Keratinocyte (primary cell): ENCODE measurements at regions not wholly inside any gene's neighbourhood (a gene's known extent, or its start where the extent isn't known, plus 50 kb on each side); places are given as distances from the start of the nearest gene placed in this dataset.

Experiments
- DNase-seq: peaks from one replicate; pipeline ENCODE4 v3.0.0-alpha.2; 2011; ENCODE audit warnings: low read depth, missing footprints, low spot score
- FAIRE-seq: peaks from 2 replicates; lab custom pipeline; 2011; peaks lifted over from hg19 to GRCh38; lab: Jason Lieb, UNC
- H2AFZ ChIP-seq: 2 replicates; pipeline ENCODE4 v1.6.0; 2012; ENCODE audit warnings: low read length, control low read depth, inconsistent platforms; ENCODE audit not compliant: control insufficient read depth
- H3K27ac ChIP-seq: 2 replicates; pipeline ENCODE4 v1.5.1; 2011; ENCODE audit warnings: low read length; ENCODE audit not compliant: control insufficient read depth, insufficient read depth
- H3K27me3 ChIP-seq: 3 replicates; pipeline ENCODE4 v1.6.0; 2011; ENCODE audit warnings: low read length; ENCODE audit not compliant: control insufficient read depth, insufficient read depth; ENCODE audit errors: extremely low read depth
- H3K36me3 ChIP-seq, 2 experiments: 2 replicates in 1 of 2; 3 replicates in 1 of 2; pipeline ENCODE4 v1.5.1; 2011; ENCODE audit warnings: low read length in 2 of 2, mild to moderate bottlenecking in 1 of 2; ENCODE audit not compliant: control insufficient read depth in 2 of 2, insufficient read depth in 2 of 2; ENCODE audit errors: extremely low read depth in 1 of 2
- H3K4me1 ChIP-seq: 3 replicates; pipeline ENCODE4 v1.5.1; 2011; ENCODE audit warnings: low read length; ENCODE audit not compliant: control insufficient read depth, insufficient read depth; ENCODE audit errors: extremely low read depth
- H3K4me2 ChIP-seq: 3 replicates; pipeline ENCODE4 v1.6.0; 2011; ENCODE audit warnings: low read depth, low read length; ENCODE audit not compliant: control insufficient read depth, insufficient read depth; ENCODE audit errors: extremely low read depth
- H3K4me3 ChIP-seq, 3 experiments: fragments of 200-600 bp in 1 of 3; sonication (generic) in 1 of 3; 2 replicates in 2 of 3; 3 replicates in 1 of 3; pipeline ENCODE4 v1.5.1; 2011 to 2016; ENCODE audit warnings: low read length in 3 of 3, mild to moderate bottlenecking in 3 of 3, control low read depth in 2 of 3, inconsistent platforms in 1 of 3, low read depth in 1 of 3, mixed read lengths in 1 of 3, mixed run types in 1 of 3, moderate library complexity in 1 of 3; ENCODE audit not compliant: control insufficient read depth in 2 of 3, insufficient read depth in 2 of 3; ENCODE audit errors: extremely low read depth in 1 of 3
- H3K79me2 ChIP-seq: 2 replicates; pipeline ENCODE4 v1.6.0; 2012; ENCODE audit warnings: low read length; ENCODE audit not compliant: control insufficient read depth, insufficient read depth
- H3K9ac ChIP-seq: 3 replicates; pipeline ENCODE4 v1.6.0; 2011; ENCODE audit warnings: low read length; ENCODE audit not compliant: control insufficient read depth, insufficient read depth; ENCODE audit errors: extremely low read depth
- H3K9me1 ChIP-seq: 3 replicates; pipeline ENCODE4 v1.6.0; 2011; ENCODE audit warnings: low read length; ENCODE audit not compliant: control insufficient read depth, insufficient read depth; ENCODE audit errors: extremely low read depth
- H3K9me3 ChIP-seq: 2 replicates; pipeline ENCODE4 v1.5.1; 2012; ENCODE audit warnings: low read depth, low read length; ENCODE audit not compliant: control insufficient read depth
- H4K20me1 ChIP-seq: 3 replicates; pipeline ENCODE4 v1.6.0; 2011; ENCODE audit warnings: low read length; ENCODE audit not compliant: control insufficient read depth, insufficient read depth; ENCODE audit errors: extremely low read depth
- CTCF ChIP-seq, 3 experiments: IDR thresholded peaks in 1 of 3; conservative IDR thresholded peaks in 1 of 3; optimal IDR thresholded peaks in 1 of 3; 2 replicates in 2 of 3; 3 replicates in 1 of 3; pipeline versions ENCODE3 to v1.5.1; 2011; ENCODE audit warnings: low read length in 3 of 3, mild to moderate bottlenecking in 3 of 3, moderate library complexity in 2 of 3, control low read depth in 1 of 3, inconsistent platforms in 1 of 3; ENCODE audit not compliant: insufficient read depth in 2 of 3; ENCODE audit errors: extremely low read depth in 1 of 3
- EZH2 ChIP-seq: IDR thresholded peaks from one replicate; pipeline ENCODE4 v1.6.1; 2012; ENCODE audit warnings: inconsistent platforms, mild to moderate bottlenecking, low read length, moderate library complexity
- dilution Hi-C: fragments of 300-500 bp; cut with MboI; formaldehyde crosslinking; loops from one replicate; pipeline ENCODE4 v1.7.0; 2020; ENCODE audit warnings: low sequenced_read_pairs; ENCODE audit not compliant: extremely low pct_ligation_motif_present

- no peak for TF ChIP-seq CTCF (optimal IDR thresholded peaks at IDR 0.05 in 1 of 3, IDR thresholded peaks at IDR 0.05 in 1 of 3, conservative IDR thresholded peaks at IDR 0.05 in 1 of 3; ENCODE audit: extremely low read depth in 1 of 3, insufficient read depth in 2 of 3, low read length in 3 of 3)
- no peak for TF ChIP-seq EZH2
- Histone ChIP-seq H3K36me3 (no peaks in the 10 kb centered on the region), H3K79me2 (no peaks in the 10 kb centered on the region), H3K9me1 (no peaks in the 10 kb centered on the region), H3K9ac (no peak overlapping the region), H3K4me3 (no peak overlapping the region), H3K27ac (no peak overlapping the region), H3K4me1 (no peaks in the 10 kb centered on the region), H3K9me3 (no peaks in the 10 kb centered on the region), H3K27me3 (no peaks in the 10 kb centered on the region), H4K20me1 (no peaks in the 10 kb centered on the region), H2AFZ (no peak overlapping the region), H3K4me2 (no peak overlapping the region)
- DNase-seq, result no peak
- FAIRE-seq, result no peak
- dilution Hi-C loops, result no loop called here
These were observed 311.4 kb upstream of the NDST4 start for GRCh38 chr4:115424852-115425251.

- no peak overlapping the region for H3K4me3 ChIP-seq
- H3K36me3 ChIP-seq, result no peaks in the 10 kb centered on the region
- no peaks in the 10 kb centered on the region for H3K27me3 ChIP-seq
- no peak overlapping the region for H3K4me2 ChIP-seq
- H4K20me1 ChIP-seq, result no peaks in the 10 kb centered on the region
- H2AFZ ChIP-seq, result no peak overlapping the region
- H3K4me1 ChIP-seq, result no peaks in the 10 kb centered on the region
- H3K9me1 ChIP-seq, result no peaks in the 10 kb centered on the region
- FAIRE-seq (no peak), DNase-seq (no peak)
- no peak for TF ChIP-seq EZH2
- TF ChIP-seq CTCF (optimal IDR thresholded peaks at IDR 0.05 in 1 of 3, IDR thresholded peaks at IDR 0.05 in 1 of 3, conservative IDR thresholded peaks at IDR 0.05 in 1 of 3; ENCODE audit: extremely low read depth in 1 of 3, insufficient read depth in 2 of 3, low read length in 3 of 3), result no peak
- no peak overlapping the region for H3K27ac ChIP-seq
- no peak overlapping the region for H3K9ac ChIP-seq
- H3K79me2 ChIP-seq, result no peaks in the 10 kb centered on the region
- H3K9me3 ChIP-seq, result no peaks in the 10 kb centered on the region
- dilution Hi-C loops, result no loop called here
These were observed 305.4 kb upstream of the NDST4 start for GRCh38 chr4:115418635-115419396.
